SU-DHL-6 (cell line): ENCODE measurements at regions not wholly inside any gene's neighbourhood (a gene's known extent, or its start where the extent isn't known, plus 50 kb on each side); places are given as distances from the start of the nearest gene placed in this dataset.
"Not testable (repeated sequence)": the region's sequence is repeated elsewhere in the genome, so short reads cannot be mapped to it uniquely, and the experiment has no call there.

Source experiments
- CTCF ChIP-seq: fragments of 200-600 bp; sonication (generic); IDR thresholded peaks from one replicate; pipeline ENCODE4 v1.5.1; 2017; ENCODE audit warnings: antibody characterized with exemption, mild to moderate bottlenecking, low read length, moderate library complexity; ENCODE audit not compliant: insufficient read depth, poor library complexity, severe bottlenecking
- EZH2phosphoT487 ChIP-seq: fragments of 200-600 bp; sonication (generic), shearing (Covaris generic); conservative IDR thresholded peaks from 2 replicates; pipeline ENCODE4 v1.6.1; 2018; ENCODE audit warnings: mild to moderate bottlenecking, antibody characterized with exemption, low read length, moderate library complexity, mixed read lengths

- not testable (repeated sequence) for TF ChIP-seq CTCF, EZH2phosphoT487
Observed at GRCh38 chr12:87579091-87579490, 450.1 kb downstream of the C12orf50 start.
